ENCODE measurements at regions not wholly inside any gene's neighbourhood (a gene's known extent, or its start where the extent isn't known, plus 50 kb on each side); places are given as distances from the start of the nearest gene placed in this dataset.

DNA sequence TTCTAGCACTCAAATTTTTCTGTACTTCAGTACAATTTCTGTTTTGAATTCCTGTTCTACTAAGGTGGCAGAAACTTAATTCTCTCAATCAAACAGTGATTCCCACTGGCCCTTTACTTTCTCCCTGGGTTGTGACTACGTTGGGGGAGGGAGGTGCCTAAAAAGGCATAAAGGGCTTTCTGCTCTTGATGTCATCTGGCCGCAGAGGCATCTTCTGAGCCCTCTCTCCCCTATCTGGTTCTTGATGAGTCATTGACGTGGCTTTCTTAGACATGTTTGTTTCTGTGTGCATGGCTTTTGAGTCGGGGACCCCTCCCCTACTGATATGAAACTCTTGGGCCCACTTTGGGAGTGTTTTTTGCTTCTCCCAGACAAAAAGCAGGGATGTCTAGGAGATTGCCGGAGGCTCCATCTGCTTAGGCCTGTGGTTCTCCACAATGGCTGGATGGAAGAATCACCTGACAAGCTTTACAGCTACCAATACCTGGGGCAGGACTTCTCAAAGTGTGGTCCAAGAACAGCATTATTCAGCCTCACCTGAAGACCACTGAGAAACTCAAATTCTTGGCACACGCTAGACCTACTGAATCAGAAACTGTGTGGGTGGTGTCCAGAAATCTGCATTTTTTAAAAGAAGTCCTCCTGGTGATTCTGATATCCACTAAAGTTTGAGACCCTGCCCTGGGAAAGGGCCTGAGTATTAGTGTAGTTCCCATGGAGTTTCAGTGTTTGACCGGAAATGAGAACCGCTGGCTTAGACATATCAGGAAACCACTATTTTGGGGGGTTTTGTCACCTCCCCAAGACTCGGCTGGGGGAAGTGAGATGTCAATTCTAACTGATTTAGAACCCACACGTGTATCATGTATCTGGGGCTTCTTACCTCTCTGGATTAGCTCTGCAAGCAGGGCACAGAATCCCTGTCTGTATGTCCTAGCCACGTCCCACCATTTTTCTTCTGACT lies 395.7 kb upstream of the PDE3A start:
- Mint-ChIP-seq H3K36me3 (ENCODE audit: low read depth, unreplicated experiment) (no peaks in the 10 kb centered on the region), H3K27ac (ENCODE audit: unreplicated experiment) (no peak overlapping the region), H3K4me3 (ENCODE audit: unreplicated experiment) (no peak overlapping the region), H3K27me3 (ENCODE audit: unreplicated experiment) (no peaks in the 10 kb centered on the region), H3K4me1 (ENCODE audit: unreplicated experiment) (no peaks in the 10 kb centered on the region), H3K9me3 (ENCODE audit: unreplicated experiment) (no peaks in the 10 kb centered on the region)
- DNase-seq (ENCODE audit: low spot score) = no peak
- TF ChIP-seq, protein P1, sequence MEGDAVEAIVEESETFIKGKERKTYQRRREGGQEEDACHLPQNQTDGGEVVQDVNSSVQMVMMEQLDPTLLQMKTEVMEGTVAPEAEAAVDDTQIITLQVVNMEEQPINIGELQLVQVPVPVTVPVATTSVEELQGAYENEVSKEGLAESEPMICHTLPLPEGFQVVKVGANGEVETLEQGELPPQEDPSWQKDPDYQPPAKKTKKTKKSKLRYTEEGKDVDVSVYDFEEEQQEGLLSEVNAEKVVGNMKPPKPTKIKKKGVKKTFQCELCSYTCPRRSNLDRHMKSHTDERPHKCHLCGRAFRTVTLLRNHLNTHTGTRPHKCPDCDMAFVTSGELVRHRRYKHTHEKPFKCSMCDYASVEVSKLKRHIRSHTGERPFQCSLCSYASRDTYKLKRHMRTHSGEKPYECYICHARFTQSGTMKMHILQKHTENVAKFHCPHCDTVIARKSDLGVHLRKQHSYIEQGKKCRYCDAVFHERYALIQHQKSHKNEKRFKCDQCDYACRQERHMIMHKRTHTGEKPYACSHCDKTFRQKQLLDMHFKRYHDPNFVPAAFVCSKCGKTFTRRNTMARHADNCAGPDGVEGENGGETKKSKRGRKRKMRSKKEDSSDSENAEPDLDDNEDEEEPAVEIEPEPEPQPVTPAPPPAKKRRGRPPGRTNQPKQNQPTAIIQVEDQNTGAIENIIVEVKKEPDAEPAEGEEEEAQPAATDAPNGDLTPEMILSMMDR (IDR thresholded peaks at IDR 0.05; ENCODE audit: unreplicated experiment) = no peak

DNA sequence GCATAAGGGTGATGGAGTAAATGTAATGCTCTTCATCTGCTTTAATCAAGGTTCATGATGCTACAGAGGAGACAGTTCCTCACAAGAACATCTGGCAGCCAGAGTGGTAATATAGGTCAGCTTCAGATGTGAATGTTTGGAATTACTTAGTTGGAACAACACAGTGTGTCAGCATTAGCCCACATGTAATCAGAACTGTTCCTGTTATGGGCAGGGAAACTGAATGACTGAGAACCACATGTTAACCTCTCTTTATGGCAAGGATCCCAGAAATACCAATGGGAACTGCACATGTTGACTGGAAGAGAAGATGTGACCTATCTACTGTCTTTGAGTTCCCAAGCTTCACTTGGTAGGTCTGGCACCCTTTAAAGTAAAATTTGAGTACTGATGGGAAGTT lies 390.1 kb upstream of the PDE3A start:
- Mint-ChIP-seq H3K27me3 (ENCODE audit: unreplicated experiment) (no peaks in the 10 kb centered on the region), H3K27ac (ENCODE audit: unreplicated experiment) (no peak overlapping the region), H3K9me3 (ENCODE audit: unreplicated experiment) (no peaks in the 10 kb centered on the region), H3K4me1 (ENCODE audit: unreplicated experiment) (no peaks in the 10 kb centered on the region), H3K4me3 (ENCODE audit: unreplicated experiment) (no peak overlapping the region), H3K36me3 (ENCODE audit: low read depth, unreplicated experiment) (no peaks in the 10 kb centered on the region)
- TF ChIP-seq, protein P1 (IDR thresholded peaks at IDR 0.05; ENCODE audit: unreplicated experiment) = no peak
- DNase-seq (ENCODE audit: low spot score) = no peak

DNA sequence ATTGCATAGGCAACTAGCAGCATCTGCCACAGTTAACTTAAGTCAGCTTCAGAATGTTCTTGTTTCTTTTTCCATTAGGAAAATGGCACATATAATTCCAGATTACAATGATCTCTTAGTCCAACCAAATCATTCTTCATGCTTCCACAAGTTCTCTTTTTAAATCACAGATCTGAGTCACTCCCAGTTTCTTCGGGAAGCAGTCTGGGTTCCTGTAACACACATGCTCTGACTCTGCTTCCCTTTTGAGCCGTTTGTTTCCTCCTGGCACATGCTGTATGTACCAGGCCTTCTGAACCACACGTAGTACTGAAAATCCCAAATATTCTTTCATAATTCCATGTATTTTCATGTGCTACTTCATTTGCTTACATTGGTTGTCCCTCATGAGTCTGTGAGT lies 388.8 kb upstream of the PDE3A start:
- Mint-ChIP-seq H3K27ac (ENCODE audit: unreplicated experiment) (no peak overlapping the region), H3K9me3 (ENCODE audit: unreplicated experiment) (no peaks in the 10 kb centered on the region), H3K4me1 (ENCODE audit: unreplicated experiment) (no peaks in the 10 kb centered on the region), H3K4me3 (ENCODE audit: unreplicated experiment) (no peak overlapping the region), H3K36me3 (ENCODE audit: low read depth, unreplicated experiment) (no peaks in the 10 kb centered on the region), H3K27me3 (ENCODE audit: unreplicated experiment) (no peaks in the 10 kb centered on the region)
- DNase-seq (ENCODE audit: low spot score) = no peak
- TF ChIP-seq, protein P1 (IDR thresholded peaks at IDR 0.05; ENCODE audit: unreplicated experiment) = no peak

DNA sequence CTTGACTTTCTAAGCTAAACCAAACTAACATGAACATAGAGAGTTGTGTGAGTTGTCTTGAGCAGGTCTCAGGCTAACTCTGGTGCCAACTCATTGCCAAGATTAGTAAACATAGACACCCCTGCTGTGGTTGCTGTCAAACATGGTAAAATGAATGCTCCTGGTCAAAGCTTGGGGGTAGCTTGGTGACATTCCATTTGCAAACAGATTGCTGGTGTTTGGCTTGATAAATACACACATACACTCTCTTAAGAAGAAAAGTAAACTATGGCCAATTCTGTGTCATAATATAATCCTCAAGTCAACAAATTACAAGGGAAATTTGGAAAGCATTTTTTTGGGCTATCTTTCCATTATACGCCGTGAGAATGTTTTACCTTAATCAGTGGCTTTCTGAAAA lies 386.4 kb upstream of the PDE3A start:
- H3K36me3 Mint-ChIP-seq (ENCODE audit: low read depth, unreplicated experiment) = no peaks in the 10 kb centered on the region
- H3K4me1 Mint-ChIP-seq (ENCODE audit: unreplicated experiment) = no peaks in the 10 kb centered on the region
- H3K27ac Mint-ChIP-seq (ENCODE audit: unreplicated experiment) = no peak overlapping the region
- TF ChIP-seq, protein P1 (IDR thresholded peaks at IDR 0.05; ENCODE audit: unreplicated experiment) = no peak
- no peaks in the 10 kb centered on the region for H3K9me3 Mint-ChIP-seq (ENCODE audit: unreplicated experiment)
- H3K27me3 Mint-ChIP-seq (ENCODE audit: unreplicated experiment) = no peaks in the 10 kb centered on the region
- DNase-seq (ENCODE audit: low spot score) = no peak
- H3K4me3 Mint-ChIP-seq (ENCODE audit: unreplicated experiment) = no peak overlapping the region

DNA sequence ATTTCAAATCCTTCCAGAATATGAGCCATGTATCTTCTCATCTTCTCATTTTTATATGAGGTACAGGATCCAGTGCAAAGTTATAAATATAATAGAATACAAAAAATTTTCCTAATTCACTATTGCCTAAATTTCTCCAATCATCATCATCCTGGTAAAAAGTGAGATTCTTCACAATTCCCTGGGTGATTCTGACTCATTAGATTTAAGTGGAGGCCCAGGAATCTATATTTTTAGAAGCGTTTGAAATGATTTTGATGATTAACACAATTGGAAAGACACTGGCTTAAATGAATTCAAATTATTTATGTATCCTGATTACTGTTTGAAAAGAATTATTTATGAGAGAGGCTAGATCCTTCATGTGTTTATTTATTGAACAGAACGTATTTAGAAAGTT lies 380.3 kb upstream of the PDE3A start:
- no peak for DNase-seq (ENCODE audit: low spot score)
- H3K27me3 Mint-ChIP-seq (ENCODE audit: unreplicated experiment) = no peaks in the 10 kb centered on the region
- H3K36me3 Mint-ChIP-seq (ENCODE audit: low read depth, unreplicated experiment) = no peaks in the 10 kb centered on the region
- H3K4me1 Mint-ChIP-seq (ENCODE audit: unreplicated experiment) = no peaks in the 10 kb centered on the region
- H3K4me3 Mint-ChIP-seq (ENCODE audit: unreplicated experiment) = no peak overlapping the region
- TF ChIP-seq, protein P1 (IDR thresholded peaks at IDR 0.05; ENCODE audit: unreplicated experiment) = no peak
- no peaks in the 10 kb centered on the region for H3K9me3 Mint-ChIP-seq (ENCODE audit: unreplicated experiment)
- no peak overlapping the region for H3K27ac Mint-ChIP-seq (ENCODE audit: unreplicated experiment)
